Erythroblast (primary cell): ENCODE measurements at regions not wholly inside any gene's neighbourhood (a gene's known extent, or its start where the extent isn't known, plus 50 kb on each side); places are given as distances from the start of the nearest gene placed in this dataset.

Source experiments
- GATA1 ChIP-seq: IDR thresholded peaks from 2 replicates; pipeline ENCODE4 v1.6.1; 2011; ENCODE audit warnings: low read depth, mild to moderate bottlenecking, control low read depth, low read length, moderate library complexity
- POLR2A ChIP-seq: IDR thresholded peaks from 2 replicates; pipeline ENCODE4 v1.6.1; 2011; ENCODE audit warnings: mild to moderate bottlenecking, low read length

DNA sequence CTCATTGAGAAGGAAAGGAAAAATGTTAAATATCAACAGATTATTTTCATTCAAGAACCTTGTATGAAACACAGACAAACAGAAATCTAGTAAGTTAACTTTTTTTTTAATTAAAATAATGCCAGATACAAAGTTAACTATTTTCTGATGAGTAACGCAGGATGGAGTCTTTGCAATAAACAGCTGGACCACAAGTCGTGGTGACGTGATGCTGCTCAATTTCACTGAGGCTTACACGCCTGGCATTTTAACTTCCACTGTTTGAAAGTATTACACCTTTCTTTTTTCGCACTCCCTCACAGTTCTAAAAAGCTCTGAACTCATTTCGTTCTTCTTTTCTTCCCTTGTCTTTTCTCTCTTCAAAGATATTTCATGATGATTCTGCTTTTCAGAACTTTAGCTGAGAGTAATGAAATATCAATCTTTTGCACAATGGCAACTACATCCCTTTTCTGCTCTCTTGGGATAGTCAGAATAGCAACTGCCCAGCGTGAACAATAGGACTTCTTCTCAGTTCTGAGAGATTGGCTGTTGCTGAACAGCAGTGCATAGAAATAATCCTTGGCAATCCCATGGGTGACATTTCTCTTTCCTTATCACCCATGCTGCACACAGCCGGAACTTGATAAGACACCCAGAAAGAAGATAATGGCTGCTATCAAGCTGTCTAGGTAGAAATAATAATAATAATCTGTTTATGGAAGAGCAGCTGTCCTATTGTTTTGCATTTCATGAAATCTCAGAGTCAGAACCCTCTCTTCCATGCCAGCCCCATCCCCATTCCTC, 160.5 kb downstream of the BTG1 start:
- TF ChIP-seq POLR2A = no peak
- TF ChIP-seq GATA1 = no peak
